ENCODE measurements at regions not wholly inside any gene's neighbourhood (a gene's known extent, or its start where the extent isn't known, plus 50 kb on each side); places are given as distances from the start of the nearest gene placed in this dataset.

DNA sequence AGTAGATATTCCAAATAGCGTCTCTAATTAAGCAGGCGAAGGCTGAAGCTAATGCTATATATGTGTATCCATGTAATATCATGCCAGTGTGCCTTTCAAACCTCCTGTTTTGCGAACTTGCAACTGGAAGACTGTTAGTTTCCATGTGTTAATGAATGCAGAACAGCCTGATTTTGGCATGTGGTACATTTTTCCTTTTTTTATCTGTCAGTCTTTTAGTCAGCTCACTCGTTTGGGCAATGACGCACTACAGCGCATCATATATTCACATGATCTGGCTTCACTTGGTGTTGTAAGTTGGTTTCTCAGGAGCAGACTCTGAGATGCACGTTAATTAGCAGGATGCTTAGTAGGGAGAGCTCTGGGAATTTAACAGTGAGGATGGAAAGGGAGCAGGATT, 210.4 kb upstream of the CA10 start:
- Histone ChIP-seq H2AFZ (ENCODE audit: low read depth, low read length, poor library complexity, severe bottlenecking) (no peak overlapping the region), H3K27me3 (ENCODE audit: insufficient read depth, low read length) (no peaks in the 10 kb centered on the region), H3K4me2 (ENCODE audit: low read length) (no peak overlapping the region), H3K9ac (ENCODE audit: low read length) (no peak overlapping the region), H3K4me3 (replicated peaks in 1 of 2; ENCODE audit: low read depth in 1 of 2, low read length in 2 of 2) (no peak overlapping the region), H3K9me2 (ENCODE audit: insufficient read depth) (no peaks in the 10 kb centered on the region), H3K79me2 (ENCODE audit: insufficient read depth, low read length) (no peaks in the 10 kb centered on the region), H3K4me1 (ENCODE audit: control insufficient read depth in 1 of 2, insufficient read depth in 2 of 2, low read length in 2 of 2) (no peaks in the 10 kb centered on the region), H3K36me3 (ENCODE audit: control insufficient read depth in 1 of 2, insufficient read depth in 2 of 2, low read length in 2 of 2) (no peaks in the 10 kb centered on the region), H3K9me3 (ENCODE audit: control insufficient read depth in 1 of 2, insufficient read depth in 1 of 2, low read depth in 1 of 2, low read length in 2 of 2) (peaks cover 37 to 47% of the 10 kb centered on the region in 2 experiments; a peak in 3 of 4 replicates), H3K27ac (ENCODE audit: low read depth, low read length) (no peak overlapping the region), H4K20me1 (ENCODE audit: insufficient read depth) (no peaks in the 10 kb centered on the region)
- DNase-seq (ENCODE audit: low read depth, low spot score) (no peak), ATAC-seq (no peak)
- intact Hi-C loops (cut with micrococcal nuclease), result no loop called here
- ChIA-PET POLR2A (no interaction called here), RAD21 (ENCODE audit: low non-redundant PET in 1 of 2, low total read pairs in 2 of 2, uncharacterized antibody in 2 of 2, unreplicated experiment in 2 of 2) (no interaction called here), CTCF (no interaction called here)
- TF ChIP-seq, protein P1, sequence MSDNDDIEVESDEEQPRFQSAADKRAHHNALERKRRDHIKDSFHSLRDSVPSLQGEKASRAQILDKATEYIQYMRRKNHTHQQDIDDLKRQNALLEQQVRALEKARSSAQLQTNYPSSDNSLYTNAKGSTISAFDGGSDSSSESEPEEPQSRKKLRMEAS (IDR thresholded peaks at IDR 0.05), result no peak
- TF ChIP-seq EZH2 (IDR thresholded peaks at IDR 0.05) (no peak), ZNF274 (IDR thresholded peaks at IDR 0.05; ENCODE audit: low read depth, low read length) (no peak), CEBPB (IDR thresholded peaks at IDR 0.05; ENCODE audit: low read depth) (no peak), SP1 (IDR thresholded peaks at IDR 0.05; ENCODE audit: low read depth) (no peak), POLR2A (IDR thresholded peaks at IDR 0.05; ENCODE audit: borderline replicate concordance, extremely low read depth, insufficient read depth, insufficient read length) (no peak), SIN3A (IDR thresholded peaks at IDR 0.05; ENCODE audit: low read depth) (no peak), RAD21 (IDR thresholded peaks at IDR 0.05; ENCODE audit: low read depth) (no peak), ZFX (IDR thresholded peaks at IDR 0.05) (no peak), EGR1 (IDR thresholded peaks at IDR 0.05; ENCODE audit: low read depth) (no peak), CBX3 (IDR thresholded peaks at IDR 0.05; ENCODE audit: low read depth) (no peak), EZH2phosphoT487 (IDR thresholded peaks at IDR 0.05; ENCODE audit: borderline replicate concordance) (no peak), ELF1 (IDR thresholded peaks at IDR 0.05; ENCODE audit: borderline replicate concordance, low read depth) (no peak)
- TF ChIP-seq, protein P2, sequence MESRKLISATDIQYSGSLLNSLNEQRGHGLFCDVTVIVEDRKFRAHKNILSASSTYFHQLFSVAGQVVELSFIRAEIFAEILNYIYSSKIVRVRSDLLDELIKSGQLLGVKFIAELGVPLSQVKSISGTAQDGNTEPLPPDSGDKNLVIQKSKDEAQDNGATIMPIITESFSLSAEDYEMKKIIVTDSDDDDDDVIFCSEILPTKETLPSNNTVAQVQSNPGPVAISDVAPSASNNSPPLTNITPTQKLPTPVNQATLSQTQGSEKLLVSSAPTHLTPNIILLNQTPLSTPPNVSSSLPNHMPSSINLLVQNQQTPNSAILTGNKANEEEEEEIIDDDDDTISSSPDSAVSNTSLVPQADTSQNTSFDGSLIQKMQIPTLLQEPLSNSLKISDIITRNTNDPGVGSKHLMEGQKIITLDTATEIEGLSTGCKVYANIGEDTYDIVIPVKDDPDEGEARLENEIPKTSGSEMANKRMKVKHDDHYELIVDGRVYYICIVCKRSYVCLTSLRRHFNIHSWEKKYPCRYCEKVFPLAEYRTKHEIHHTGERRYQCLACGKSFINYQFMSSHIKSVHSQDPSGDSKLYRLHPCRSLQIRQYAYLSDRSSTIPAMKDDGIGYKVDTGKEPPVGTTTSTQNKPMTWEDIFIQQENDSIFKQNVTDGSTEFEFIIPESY (IDR thresholded peaks at IDR 0.05; ENCODE audit: extremely low read depth, insufficient replicate concordance, low read length), result no peak
- TF ChIP-seq, protein P3, sequence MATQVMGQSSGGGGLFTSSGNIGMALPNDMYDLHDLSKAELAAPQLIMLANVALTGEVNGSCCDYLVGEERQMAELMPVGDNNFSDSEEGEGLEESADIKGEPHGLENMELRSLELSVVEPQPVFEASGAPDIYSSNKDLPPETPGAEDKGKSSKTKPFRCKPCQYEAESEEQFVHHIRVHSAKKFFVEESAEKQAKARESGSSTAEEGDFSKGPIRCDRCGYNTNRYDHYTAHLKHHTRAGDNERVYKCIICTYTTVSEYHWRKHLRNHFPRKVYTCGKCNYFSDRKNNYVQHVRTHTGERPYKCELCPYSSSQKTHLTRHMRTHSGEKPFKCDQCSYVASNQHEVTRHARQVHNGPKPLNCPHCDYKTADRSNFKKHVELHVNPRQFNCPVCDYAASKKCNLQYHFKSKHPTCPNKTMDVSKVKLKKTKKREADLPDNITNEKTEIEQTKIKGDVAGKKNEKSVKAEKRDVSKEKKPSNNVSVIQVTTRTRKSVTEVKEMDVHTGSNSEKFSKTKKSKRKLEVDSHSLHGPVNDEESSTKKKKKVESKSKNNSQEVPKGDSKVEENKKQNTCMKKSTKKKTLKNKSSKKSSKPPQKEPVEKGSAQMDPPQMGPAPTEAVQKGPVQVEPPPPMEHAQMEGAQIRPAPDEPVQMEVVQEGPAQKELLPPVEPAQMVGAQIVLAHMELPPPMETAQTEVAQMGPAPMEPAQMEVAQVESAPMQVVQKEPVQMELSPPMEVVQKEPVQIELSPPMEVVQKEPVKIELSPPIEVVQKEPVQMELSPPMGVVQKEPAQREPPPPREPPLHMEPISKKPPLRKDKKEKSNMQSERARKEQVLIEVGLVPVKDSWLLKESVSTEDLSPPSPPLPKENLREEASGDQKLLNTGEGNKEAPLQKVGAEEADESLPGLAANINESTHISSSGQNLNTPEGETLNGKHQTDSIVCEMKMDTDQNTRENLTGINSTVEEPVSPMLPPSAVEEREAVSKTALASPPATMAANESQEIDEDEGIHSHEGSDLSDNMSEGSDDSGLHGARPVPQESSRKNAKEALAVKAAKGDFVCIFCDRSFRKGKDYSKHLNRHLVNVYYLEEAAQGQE (IDR thresholded peaks at IDR 0.05; ENCODE audit: low read depth), result no peak
- TF ChIP-seq, protein P4, sequence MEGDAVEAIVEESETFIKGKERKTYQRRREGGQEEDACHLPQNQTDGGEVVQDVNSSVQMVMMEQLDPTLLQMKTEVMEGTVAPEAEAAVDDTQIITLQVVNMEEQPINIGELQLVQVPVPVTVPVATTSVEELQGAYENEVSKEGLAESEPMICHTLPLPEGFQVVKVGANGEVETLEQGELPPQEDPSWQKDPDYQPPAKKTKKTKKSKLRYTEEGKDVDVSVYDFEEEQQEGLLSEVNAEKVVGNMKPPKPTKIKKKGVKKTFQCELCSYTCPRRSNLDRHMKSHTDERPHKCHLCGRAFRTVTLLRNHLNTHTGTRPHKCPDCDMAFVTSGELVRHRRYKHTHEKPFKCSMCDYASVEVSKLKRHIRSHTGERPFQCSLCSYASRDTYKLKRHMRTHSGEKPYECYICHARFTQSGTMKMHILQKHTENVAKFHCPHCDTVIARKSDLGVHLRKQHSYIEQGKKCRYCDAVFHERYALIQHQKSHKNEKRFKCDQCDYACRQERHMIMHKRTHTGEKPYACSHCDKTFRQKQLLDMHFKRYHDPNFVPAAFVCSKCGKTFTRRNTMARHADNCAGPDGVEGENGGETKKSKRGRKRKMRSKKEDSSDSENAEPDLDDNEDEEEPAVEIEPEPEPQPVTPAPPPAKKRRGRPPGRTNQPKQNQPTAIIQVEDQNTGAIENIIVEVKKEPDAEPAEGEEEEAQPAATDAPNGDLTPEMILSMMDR (IDR thresholded peaks at IDR 0.05 in 2 of 3, conservative IDR thresholded peaks at IDR 0.05 in 1 of 3; ENCODE audit: borderline replicate concordance in 1 of 3, insufficient read depth in 1 of 3, low read depth in 2 of 3, low read length in 2 of 3), result no peak
- no TSS peak for BruUV-seq (replicated peaks)

Measured in HCT116 (cell line).